HG02870 (cell line): ENCODE measurements at regions not wholly inside any gene's neighbourhood (a gene's known extent, or its start where the extent isn't known, plus 50 kb on each side); places are given as distances from the start of the nearest gene placed in this dataset.
"Not testable (repeated sequence)": the region's sequence is repeated elsewhere in the genome, so short reads cannot be mapped to it uniquely, and the experiment has no call there.

Source experiments
- ATAC-seq: cut with Tn5 transposase; IDR thresholded peaks from one replicate; pipeline ENCODE4 v1.9.1; 2021; ENCODE audit warnings: mild to moderate bottlenecking, moderate library complexity; ENCODE audit not compliant: unreplicated experiment

- ATAC-seq = no peak
These were observed 216.4 kb upstream of the RASGEF1B start for GRCh38 chr4:81688085-81688484.

- ATAC-seq = no peak
These were observed 215.8 kb upstream of the RASGEF1B start for GRCh38 chr4:81687471-81687870.

DNA sequence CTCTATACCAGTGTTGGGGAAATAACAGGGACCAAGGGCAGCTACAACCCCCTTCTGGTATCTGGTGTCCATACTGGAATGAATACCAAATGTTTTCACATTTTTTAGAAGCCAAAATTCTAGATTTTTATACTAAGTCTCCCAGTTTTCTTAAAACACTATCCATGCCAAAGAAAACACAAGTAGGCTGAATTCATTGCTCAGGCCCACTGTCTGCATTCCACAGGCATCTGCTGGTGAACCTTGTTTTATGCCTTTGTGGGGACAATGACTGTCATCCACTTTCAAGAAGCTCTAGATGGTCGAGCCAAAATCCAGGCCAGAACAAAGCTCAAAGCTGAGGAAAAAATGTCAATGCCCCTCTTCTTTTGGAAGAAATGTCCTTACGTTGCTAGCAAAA, 213.4 kb upstream of the RASGEF1B start:
- no peak for ATAC-seq

GRCh38 chr4:81684352-81684751, 212.6 kb upstream of the RASGEF1B start:
- ATAC-seq = no peak

DNA sequence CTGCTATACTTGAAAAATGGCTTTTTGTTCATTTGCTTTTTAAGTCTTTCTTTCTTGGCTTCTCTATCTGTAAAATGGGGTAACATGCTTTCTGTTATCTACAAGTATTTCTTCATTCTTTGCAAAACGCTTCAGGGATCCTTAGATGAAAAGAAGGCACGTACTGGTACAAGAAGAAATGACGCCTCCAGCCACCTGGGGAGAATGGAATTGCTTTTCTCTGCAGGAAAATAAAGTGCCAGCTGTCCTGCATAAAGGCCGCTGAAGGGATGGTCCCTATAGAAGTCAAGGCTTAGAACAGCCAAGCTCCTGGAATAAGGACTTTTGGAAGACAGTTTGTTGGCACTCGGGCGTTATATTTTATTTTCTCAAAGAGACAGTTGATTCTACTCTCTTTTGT, 210.8 kb upstream of the RASGEF1B start:
- ATAC-seq = no peak

DNA sequence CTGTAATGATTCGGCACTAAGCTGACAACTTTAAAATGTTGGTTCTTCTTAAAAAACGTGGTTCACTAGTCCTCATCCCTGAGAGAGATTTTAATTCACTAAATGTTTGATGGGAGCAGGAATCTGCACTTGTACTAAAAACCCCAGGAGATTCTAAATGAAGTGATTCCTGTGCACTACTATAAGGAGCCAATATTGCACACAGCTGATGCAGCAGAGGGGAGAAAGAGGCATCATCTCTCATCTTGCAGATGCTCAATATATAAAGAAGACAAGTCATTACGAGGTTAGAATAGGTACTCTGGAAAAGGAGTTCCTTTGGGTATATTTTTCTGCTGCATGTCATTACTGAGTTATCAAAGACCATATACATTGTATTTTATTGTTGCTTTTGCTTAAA, 207.6 kb upstream of the RASGEF1B start:
- no peak for ATAC-seq

DNA sequence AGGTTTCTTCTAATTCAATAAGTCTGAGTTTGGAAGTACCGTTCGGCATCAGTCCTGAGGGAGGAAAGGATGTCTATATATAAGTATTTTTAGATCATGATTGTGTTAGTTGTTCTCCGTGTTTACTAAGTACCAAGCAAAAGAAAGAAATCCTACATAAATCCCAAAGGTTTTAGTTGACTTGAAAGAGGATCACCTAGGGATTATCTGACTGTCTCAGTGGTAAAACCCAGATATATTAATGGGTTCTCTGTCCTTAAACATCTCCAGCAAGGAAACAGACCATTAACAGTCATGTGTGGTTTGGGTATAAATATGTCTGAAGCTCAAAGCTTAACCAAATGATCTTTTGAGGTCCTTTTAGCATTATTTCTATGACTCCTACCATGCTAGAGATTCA, 207.1 kb upstream of the RASGEF1B start:
- no peak for ATAC-seq

DNA sequence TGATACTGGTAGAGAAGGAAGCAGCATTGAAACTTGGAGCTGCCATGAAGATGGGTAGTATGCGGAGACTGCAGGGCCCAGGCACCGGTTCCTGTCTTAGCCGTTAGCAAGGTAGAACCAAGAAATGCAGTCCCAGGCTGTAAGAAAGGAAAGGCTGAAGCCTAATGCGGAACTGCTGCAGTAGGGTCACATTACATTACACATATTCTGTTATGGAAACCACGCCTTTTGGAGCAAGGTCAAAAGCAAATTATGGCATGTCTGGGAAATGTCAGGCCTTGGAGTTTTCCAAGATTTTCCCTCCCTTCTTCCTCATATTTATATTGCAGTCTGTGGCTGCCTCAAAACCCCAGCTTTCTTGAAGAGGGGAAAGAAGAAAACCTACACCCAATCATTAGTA, 204.8 kb upstream of the RASGEF1B start:
- no peak for ATAC-seq

- no peak for ATAC-seq
These were observed 204.2 kb upstream of the RASGEF1B start for GRCh38 chr4:81675791-81676393.

GRCh38 chr4:81673961-81674360, 202.3 kb upstream of the RASGEF1B start:
- no peak for ATAC-seq

- ATAC-seq = not testable (repeated sequence)
These were observed 196.6 kb upstream of the RASGEF1B start for GRCh38 chr4:81668328-81668727.

GRCh38 chr4:81667539-81667938, 195.8 kb upstream of the RASGEF1B start:
- ATAC-seq = no peak

- no peak for ATAC-seq
These were observed 194.8 kb upstream of the RASGEF1B start for GRCh38 chr4:81666491-81666890.

- ATAC-seq = no peak
These were observed 193.9 kb upstream of the RASGEF1B start for GRCh38 chr4:81665649-81666048.

DNA sequence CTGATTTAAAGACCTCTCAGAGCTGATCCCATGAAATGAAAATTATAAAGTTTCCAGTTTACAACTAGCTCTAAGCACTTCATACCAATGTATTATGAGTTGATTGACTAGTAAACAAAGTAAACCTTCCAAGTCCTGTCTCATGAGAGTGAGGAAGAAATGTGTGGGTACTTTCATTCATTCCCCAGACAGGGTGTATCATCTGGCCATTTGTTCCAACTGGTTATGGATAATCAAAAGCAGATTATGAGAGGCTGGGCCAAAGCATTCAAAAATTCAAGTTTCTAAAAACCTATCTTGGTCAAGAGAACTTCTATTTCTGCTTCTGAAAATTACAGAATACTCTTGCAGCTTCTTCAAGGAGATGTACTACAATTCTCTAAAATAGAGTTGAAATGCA, 193.3 kb upstream of the RASGEF1B start:
- no peak for ATAC-seq

DNA sequence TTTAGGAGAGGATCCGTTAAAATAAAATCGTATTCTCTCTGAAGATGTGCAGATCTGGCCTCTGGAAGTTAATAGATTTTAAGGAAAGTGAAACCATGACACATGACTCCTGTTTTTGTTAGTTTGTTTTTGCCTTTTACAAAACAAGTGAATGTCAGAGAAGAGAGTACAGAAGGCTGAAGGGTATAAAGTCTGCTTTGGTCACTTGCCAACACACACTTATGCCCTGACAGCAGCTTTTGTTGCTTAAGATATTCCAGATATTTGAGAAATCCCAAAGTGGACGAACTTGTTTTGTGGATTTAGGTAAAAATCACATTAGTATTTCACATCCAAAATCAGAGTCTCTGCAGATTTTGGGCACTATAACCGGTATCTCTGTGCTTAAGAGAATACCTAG, 192.4 kb upstream of the RASGEF1B start:
- ATAC-seq = no peak

DNA sequence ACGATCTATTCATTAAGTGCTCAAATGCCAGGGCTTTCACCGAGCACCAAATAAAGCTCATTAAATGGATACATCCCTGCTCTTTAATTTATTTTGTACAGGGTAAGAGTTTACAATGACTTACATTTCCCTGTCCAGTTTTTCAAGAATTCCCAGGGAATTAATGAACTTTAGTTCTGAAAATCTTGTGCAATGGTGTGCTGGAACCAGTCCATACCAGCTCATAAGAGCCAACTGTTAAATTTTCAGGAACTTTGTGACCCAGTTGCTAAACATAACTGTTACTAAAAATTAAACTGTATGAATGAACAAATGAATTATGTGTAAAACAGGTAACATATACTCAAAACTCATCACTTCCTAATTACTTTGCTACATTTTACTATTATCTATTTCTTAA, 191.7 kb upstream of the RASGEF1B start:
- ATAC-seq = no peak

DNA sequence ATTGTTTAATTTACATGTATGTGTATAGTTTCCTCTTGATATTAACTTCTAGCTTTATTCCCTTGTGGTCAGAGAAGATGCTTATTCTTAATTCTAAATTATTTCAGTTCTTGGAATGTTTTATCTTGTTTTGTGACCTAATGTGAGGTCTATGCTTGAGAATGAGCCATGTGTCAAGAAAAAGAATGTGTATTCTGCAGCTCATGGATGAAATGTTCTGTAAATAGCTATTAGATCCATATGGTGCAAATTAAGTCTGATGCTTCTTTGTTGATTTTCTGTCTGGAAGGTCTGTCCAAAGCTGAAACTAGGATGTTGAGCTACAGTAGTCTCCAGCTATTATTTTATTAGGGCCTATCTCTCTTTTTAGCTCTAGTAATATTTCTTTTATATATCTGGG, 187.3 kb upstream of the RASGEF1B start:
- no peak for ATAC-seq

DNA sequence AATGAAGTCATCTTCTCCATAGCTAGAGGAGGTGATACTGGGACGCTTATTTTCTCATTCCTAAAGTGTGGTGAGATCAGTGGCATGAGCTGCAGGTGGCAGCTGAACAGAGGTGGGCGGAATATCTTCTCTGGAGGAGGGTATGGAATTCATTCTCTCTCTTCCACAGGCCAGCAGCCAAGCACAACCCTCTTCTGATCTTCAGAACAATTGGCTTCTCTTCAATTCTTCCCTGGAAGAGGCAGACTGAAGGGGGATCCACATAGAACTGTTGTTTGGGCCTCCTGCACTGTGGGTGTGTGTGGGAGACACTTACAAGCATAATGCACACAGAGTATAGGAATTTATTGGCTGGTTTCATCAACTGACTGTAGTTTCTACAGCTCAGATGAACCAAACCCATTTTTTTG, 180.4 kb upstream of the RASGEF1B start:
- ATAC-seq = no peak

DNA sequence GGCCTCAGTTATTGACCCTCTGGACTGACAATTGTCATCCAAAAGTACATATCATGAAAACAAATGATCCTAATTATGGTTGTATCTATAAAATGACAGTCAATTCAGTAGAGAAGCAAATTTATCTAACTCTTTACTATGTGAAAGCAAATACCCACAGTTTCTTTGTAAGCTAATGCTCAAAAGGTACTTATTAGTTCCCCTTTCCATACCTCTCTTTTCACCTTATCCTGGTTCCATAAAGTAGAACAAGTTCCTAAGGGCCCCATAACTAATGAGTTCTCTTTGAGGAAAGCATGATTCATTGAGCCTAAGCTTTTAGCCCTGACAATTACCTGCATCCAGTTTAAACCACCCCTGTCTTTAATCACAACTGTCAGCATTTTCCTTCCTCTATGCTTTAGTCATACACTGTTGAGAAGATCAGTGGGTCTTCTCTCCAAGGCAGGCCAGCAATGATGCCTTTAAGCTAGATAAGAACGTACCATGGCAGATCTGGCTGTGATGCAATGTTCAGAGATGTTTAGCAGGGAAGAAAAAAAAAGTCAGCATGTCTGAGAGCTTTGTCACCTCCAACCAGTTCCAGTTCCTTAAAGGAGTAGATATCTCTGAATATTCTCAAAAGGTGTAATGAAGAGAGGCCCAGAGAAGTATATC, 179.7 kb upstream of the RASGEF1B start:
- ATAC-seq = no peak

- ATAC-seq = no peak
These were observed 179.0 kb upstream of the RASGEF1B start for GRCh38 chr4:81650606-81651242.

GRCh38 chr4:81648576-81649275, 177.0 kb upstream of the RASGEF1B start:
- peak; percentile 85 for ATAC-seq
